ENCODE measurements at regions not wholly inside any gene's neighbourhood (a gene's known extent, or its start where the extent isn't known, plus 50 kb on each side); places are given as distances from the start of the nearest gene placed in this dataset.

DNA sequence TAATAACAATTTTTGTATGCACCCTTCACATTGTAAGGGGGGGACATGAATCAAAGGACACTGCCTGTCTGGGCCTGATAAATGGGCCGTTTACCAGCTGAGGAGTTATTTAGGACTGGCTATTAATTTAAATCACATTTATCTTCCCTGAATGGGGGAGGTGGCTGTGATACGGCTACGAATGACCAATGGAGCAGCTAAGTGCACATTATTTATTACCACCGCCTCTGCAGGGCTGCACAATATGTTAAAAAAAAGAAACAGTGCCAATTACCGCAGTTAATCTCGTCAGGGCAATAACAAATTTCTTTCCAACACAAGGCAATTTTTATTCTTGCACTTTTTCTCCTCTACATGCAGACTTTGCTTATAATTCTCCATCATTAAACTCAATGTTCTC, 318.4 kb downstream of the IRX2 start:
- Histone ChIP-seq H3K36me3 (replicated peaks) (no peaks in the 10 kb centered on the region), H3K27ac (no peak overlapping the region), H3K4me3 (ENCODE audit: low read depth, low read length) (no peak overlapping the region), H3K27me3 (replicated peaks) (no peaks in the 10 kb centered on the region)
- no peak for DNase-seq
- in situ Hi-C loops (cut with HindIII; ENCODE audit: low pct_ligation_motif_present, low sequenced_read_pairs): no loop called here
- TF ChIP-seq, protein P1, sequence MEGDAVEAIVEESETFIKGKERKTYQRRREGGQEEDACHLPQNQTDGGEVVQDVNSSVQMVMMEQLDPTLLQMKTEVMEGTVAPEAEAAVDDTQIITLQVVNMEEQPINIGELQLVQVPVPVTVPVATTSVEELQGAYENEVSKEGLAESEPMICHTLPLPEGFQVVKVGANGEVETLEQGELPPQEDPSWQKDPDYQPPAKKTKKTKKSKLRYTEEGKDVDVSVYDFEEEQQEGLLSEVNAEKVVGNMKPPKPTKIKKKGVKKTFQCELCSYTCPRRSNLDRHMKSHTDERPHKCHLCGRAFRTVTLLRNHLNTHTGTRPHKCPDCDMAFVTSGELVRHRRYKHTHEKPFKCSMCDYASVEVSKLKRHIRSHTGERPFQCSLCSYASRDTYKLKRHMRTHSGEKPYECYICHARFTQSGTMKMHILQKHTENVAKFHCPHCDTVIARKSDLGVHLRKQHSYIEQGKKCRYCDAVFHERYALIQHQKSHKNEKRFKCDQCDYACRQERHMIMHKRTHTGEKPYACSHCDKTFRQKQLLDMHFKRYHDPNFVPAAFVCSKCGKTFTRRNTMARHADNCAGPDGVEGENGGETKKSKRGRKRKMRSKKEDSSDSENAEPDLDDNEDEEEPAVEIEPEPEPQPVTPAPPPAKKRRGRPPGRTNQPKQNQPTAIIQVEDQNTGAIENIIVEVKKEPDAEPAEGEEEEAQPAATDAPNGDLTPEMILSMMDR (IDR thresholded peaks at IDR 0.05; ENCODE audit: low read depth, low read length, missing control alignments): no peak

DNA sequence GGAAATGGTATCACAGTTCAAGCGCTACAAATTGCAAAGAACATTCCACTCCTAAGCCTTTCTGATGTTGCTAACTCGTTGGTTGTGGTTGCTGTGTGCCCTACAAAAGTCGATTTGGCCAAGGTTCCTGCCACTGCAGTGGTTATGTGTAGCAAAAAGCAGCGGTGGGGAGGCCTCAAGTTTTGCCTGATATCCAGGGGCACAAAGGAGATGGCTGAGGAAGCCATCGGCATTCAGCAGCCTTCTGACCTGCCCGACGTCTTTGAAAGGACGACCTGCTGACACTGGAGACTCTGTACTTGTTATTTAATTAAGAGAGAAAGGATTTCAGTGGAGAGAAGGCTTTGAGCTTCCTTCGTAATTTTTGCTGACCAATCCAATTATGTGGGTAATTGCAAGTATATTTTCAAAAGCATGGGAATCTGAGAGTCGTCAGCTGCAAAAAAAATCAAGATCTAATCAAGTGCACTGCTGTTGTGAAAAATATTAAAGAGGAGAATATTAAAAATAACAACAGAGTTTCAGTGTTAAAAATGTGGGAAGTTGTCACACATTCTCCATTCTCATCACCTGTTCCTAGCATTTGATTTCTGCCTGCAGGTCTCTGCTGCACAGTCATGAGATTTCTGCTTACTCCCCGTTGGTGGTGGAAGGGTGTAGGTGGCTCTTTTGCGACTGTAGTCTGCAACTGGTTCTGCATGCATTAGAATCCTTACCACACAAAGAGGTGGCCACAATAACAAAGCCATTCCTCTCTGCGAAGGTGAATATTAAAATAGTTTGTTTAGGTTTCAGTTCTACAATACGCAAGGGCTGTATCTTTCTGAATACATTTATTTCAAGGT, 319.2 kb downstream of the IRX2 start:
- Histone ChIP-seq H3K27ac (no peak overlapping the region), H3K36me3 (replicated peaks) (no peaks in the 10 kb centered on the region), H3K27me3 (replicated peaks) (no peaks in the 10 kb centered on the region), H3K4me3 (ENCODE audit: low read depth, low read length) (no peak overlapping the region)
- in situ Hi-C loops (cut with HindIII; ENCODE audit: low pct_ligation_motif_present, low sequenced_read_pairs): no loop called here
- TF ChIP-seq, protein P1 (IDR thresholded peaks at IDR 0.05; ENCODE audit: low read depth, low read length, missing control alignments): no peak
- DNase-seq: no peak

- H3K27ac ChIP-seq: no peak overlapping the region
- no peak overlapping the region for H3K4me3 ChIP-seq (ENCODE audit: low read depth, low read length)
- TF ChIP-seq, protein P1 (IDR thresholded peaks at IDR 0.05; ENCODE audit: low read depth, low read length, missing control alignments): no peak
- in situ Hi-C loops (cut with HindIII; ENCODE audit: low pct_ligation_motif_present, low sequenced_read_pairs): no loop called here
- H3K27me3 ChIP-seq (replicated peaks): no peaks in the 10 kb centered on the region
- H3K36me3 ChIP-seq (replicated peaks): no peaks in the 10 kb centered on the region
- no peak for DNase-seq
Measured at GRCh38 chr5:2430606-2431005, 320.9 kb downstream of the IRX2 start.

GRCh38 chr5:2427983-2428382, 323.5 kb downstream of the IRX2 start:
- no peak overlapping the region for H3K27ac ChIP-seq
- H3K4me3 ChIP-seq (ENCODE audit: low read depth, low read length): no peak overlapping the region
- no peaks in the 10 kb centered on the region for H3K36me3 ChIP-seq (replicated peaks)
- no peak for DNase-seq
- no peaks in the 10 kb centered on the region for H3K27me3 ChIP-seq (replicated peaks)
- TF ChIP-seq, protein P1 (IDR thresholded peaks at IDR 0.05; ENCODE audit: low read depth, low read length, missing control alignments): no peak
- in situ Hi-C loops (cut with HindIII; ENCODE audit: low pct_ligation_motif_present, low sequenced_read_pairs): no loop called here

DNA sequence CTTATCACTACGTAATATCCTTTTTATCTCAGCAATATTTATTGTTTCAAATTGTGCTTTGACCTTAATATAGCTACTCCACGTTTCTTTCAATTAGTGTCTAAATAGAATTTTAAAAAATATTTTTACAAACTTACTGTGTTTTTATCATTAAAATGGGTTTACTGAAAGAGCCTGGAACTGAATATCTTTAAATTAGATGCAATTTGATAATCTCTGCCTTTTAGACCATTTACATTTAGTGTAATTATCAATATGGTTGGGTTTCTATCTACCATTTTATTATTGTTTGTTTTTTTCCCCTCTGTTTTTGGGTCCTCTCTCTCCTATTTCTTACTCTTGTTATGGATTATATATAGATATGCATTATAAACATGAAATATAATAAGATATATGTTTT, 327.8 kb downstream of the IRX2 start:
- DNase-seq: no peak
- in situ Hi-C loops (cut with HindIII; ENCODE audit: low pct_ligation_motif_present, low sequenced_read_pairs): no loop called here
- no peak overlapping the region for H3K27ac ChIP-seq
- H3K4me3 ChIP-seq (ENCODE audit: low read depth, low read length): no peak overlapping the region
- no peaks in the 10 kb centered on the region for H3K27me3 ChIP-seq (replicated peaks)
- TF ChIP-seq, protein P1 (IDR thresholded peaks at IDR 0.05; ENCODE audit: low read depth, low read length, missing control alignments): no peak
- H3K36me3 ChIP-seq (replicated peaks): no peaks in the 10 kb centered on the region

GRCh38 chr5:2417301-2417700, 334.2 kb downstream of the IRX2 start:
- Histone ChIP-seq H3K27me3 (replicated peaks) (no peaks in the 10 kb centered on the region), H3K36me3 (replicated peaks) (no peaks in the 10 kb centered on the region), H3K4me3 (ENCODE audit: low read depth, low read length) (no peak overlapping the region), H3K27ac (no peak overlapping the region)
- TF ChIP-seq, protein P1 (IDR thresholded peaks at IDR 0.05; ENCODE audit: low read depth, low read length, missing control alignments): no peak
- in situ Hi-C loops (cut with HindIII; ENCODE audit: low pct_ligation_motif_present, low sequenced_read_pairs): no loop called here
- DNase-seq: no peak

Data from brain microvascular endothelial cell (primary cell).